Stimulated activated CD8-positive, alpha-beta memory T cell treated with anti-CD3 and anti-CD28 coated beads, Interleukin-4, amount 100 ng/mL, for 24 hours (primary cell): ENCODE measurements at regions not wholly inside any gene's neighbourhood (a gene's known extent, or its start where the extent isn't known, plus 50 kb on each side); places are given as distances from the start of the nearest gene placed in this dataset.

Experiments
- DNase-seq: peaks from one replicate; pipeline ENCODE4 v3.0.0-alpha.2; 2020; ENCODE audit warnings: low read depth

DNA sequence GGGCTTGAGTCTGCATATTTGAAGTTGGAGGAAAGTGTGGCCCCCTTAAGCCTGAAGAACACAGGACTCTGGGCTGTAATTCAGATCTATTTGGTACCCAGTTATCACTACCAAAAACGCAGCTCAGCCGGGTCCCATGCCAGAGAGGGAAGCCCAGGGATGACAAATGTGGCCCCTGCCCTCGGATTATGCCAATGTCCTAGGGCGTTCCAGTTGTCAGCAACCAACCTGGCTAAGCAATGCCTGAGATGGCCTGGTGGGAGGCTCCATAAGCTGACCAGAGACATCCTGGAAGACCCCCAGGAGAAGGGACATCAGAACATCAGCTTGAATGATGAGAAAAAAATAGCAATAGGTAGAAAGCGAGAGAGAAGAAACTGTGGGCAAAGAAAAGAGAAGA is 79.6 kb upstream of the UQCRFS1 start:
- DNase-seq, result no peak

DNA sequence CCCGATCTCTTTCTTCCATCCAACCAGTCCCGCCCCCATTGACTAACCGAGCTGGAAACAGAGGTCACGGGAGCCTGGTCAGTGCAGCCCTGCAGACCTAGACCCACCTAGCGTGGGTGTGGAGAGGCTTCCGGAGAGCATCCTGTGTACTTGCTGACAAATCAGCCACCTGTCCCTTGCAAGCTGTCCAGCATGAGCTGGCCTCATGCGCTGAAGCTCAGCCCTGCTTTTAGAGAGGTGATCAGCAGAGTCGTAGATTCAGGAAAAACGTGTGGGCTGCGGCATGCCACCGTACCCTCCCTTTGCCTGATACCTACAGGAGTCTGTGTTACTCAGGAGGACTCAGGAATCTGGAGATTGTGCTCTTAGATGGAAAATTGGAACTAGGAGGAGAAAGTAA is 80.3 kb upstream of the UQCRFS1 start:
- DNase-seq, result no peak

DNA sequence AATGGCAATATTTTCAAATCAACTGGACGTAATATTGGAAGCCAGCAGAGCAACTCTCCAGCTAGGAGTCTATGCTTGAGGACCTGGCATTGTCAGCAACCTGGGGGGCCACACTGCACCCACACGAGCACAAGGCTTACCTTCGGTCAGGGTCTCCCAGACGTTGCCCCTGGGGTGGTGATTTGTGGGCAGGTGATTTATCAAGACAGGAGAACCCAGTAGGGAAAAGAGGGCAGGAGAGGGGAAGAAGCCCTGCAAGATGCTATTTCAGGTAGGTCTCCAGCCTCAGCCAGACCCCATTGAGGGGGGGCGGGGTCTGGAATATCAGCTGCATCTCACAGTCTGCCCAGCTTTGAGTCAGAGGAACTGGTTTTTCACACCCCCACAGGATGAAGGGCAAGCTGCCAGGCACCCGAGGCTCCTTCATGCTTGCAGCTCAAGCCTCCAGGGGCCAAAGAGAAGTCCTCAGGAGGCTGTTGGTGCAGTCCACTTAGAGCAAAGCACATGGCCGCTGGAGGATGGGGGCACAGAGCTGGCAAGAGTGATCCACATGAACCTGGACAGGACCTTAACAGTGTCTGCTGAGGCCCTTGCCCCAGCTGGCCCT is 80.9 kb upstream of the UQCRFS1 start:
- no peak for DNase-seq

DNA sequence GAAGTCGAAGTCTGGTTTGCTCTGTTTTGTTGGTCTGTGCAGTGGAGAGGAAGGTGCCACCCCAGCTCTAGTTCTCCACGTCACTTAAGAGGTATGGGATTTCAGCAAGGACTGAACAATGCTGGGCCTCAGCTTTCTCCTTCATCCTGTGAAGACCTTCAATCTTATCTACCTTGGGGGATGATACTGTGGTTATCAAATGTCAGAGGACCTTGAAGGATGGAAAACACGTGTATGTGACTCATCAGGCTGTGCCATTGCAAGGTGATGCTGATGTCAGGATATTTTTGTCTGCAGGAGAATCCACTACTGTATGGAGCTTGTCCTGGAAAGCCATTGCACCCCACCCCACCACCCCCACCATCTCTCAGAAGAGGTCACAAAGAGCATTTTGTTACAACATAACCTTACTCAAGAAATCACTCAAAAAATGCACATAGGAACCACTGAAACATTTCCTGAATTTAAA is 81.4 kb upstream of the UQCRFS1 start:
- no peak for DNase-seq

DNA sequence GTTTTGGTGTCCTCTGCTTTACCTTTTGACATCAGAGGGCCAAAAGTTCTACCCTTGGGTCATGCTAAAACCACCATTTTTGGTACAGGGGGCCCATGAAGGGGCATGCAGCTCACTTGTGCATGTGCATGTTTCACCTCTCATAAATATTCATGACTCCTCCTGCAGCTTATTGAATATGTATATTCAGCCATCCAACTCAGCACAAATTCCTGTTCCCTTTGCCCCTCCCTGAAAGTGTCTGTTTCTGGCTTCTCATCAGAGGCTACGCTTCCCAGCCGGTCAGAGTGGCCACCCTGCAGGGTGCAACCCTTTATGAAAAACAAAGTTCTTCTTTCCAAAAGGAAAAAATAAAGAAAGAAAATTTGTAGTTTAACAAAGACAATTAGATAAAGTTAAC is 82.3 kb upstream of the UQCRFS1 start:
- no peak for DNase-seq

DNA sequence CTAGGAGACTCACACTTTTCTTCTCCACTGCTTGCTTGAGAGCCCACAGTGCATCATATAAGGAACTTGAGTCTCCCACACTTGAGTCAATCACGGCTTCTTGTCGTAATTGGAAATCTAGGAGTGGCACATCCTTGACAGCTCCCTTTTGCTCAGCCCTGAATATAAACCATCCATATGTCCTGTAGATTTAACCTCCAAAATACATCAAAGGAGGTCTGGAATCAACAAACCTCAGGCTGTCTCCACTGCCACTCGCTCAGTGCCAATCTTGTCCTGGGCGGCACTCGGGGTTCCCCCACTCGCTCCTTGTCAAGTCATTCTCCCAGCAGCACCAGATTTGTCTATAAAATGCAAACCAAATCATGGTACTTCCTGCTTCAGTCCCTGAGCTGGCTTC is 84.4 kb upstream of the UQCRFS1 start:
- DNase-seq, result no peak

DNA sequence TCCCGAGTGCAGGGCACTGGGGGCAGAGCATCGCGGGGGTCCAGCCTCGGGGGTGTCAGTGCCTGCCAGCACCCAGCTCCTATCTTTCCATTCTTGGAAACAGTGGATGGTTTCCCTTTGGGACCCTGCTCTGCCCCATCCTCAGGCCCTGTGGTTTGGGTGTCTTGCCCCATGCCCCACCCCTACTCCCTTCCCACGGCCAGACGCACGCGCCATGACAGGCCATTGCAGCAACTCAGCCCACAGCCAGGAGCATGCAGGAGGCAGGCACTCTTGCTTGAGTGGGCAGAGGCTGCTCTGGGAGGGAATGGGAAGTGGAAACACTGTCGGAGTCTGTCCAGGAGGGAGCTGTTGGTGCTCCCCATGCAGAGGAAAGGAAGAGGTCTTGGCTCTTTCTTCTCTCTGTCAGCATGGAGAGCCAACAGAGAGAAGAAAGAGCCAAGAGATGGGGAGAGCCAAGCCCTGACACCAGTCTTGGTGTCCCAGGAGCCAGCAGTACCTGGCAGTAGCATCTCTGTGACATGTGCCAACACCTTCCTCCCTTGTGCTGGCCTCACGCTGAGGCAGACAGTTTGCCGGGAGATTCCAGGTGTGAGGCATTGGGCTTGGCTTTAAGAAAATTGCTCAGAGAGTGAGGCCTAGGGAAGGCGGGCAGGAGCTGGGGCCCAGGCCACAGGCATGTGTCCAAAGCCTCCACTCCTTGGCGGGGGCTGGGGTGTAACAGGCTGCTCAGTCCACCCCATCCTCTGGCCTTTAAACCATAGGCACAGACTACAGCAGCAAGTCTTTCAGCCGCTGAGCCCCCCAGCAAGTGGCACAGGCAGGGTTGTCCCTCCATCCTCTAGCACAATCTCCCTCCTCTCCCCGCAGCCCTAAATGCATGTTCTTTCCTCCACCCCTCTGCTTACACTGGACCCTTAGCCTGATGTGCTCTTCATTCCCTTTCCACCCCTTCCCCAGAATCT is 86.7 kb upstream of the UQCRFS1 start:
- DNase-seq, result no peak

DNA sequence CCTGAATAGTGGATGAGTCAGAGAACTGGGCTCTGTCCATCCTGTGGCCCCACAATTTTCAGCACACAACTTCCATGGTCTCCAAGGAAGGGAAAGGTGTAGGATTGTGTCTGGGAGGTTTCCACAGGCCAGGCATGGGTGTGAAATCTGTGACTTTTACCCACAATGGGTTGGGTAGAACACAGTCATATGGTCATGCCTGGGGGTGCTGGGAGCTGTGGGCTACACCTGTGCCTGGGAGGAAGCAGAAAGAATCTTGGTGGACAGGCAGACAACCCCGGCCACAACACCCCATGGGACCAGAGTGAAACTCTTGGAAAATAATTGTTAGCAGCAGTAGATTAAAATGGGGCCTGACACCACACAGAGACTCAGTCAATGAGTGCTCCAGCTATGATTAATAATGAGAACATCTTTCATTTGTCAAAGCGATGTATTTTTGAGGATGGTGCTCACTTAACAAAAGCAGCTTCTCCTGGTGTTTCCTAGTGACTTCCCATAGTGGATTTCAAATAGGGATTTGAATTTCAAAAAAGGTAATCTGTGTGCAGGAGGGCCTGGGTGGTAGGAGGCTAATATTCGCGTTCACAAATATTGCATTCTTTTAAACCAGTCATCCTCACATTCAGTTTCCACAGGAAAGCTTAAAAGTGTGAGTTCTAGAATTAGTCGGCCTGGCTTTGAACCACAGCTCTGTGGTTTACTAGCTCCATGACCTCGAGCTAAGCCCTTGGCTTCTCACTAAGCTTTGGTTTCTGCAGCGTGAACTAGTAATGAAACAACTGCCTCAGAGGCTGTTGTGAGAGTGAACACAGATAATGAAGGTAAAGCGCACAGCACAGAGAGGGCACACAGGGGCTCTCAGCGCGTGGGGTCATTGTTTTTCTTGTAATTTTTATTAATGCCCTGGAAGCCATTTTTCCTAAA is 89.3 kb upstream of the UQCRFS1 start:
- DNase-seq, result no peak

DNA sequence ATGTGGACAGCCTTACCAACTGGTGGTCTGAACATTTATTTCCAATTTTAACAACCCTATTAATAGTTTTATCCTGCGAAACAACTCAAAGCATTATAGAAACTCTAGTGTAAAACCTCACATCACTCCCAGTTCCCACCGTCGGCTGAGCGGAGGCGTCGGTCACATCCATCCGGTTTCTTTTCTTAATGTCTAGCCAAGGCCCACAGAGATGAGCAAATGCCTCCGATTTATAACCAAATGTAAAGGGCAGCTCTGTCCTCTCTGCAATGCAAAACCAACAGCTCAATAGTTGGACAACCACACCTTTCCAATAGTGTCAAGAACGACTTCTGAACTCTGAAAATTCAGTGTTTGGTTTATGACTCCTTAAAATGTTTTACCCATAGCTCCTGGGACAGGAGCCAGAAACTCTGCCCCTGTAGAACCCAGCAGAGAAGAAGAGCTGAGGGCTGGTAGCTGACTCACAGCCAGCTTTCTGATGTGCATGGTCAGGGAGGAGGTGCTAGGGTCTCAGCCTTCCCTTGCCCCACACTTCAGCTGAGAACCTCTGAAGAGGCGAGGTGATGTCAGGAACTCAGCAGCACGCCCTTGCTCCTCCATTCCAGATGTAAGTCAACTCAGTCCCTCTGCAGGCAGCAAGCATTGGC is 90.2 kb upstream of the UQCRFS1 start:
- no peak for DNase-seq

DNA sequence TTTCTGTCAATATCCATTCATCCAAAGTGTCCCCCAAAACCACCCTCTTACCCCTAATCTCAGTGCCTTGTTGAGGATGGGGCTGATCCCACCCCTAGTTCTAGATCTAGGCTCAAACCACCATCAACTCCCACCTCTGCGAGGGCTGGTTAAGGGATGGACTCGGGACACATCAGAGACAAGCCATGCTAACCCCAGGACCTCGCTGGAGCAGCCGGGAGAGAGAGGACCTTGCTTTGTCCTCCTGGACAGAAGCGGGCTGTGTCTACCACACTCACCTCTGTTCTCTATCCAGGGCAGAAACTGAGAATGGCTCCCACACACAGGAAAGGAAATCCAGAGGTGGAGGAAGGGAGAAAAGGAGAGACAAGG is 90.8 kb upstream of the UQCRFS1 start:
- no peak for DNase-seq

DNA sequence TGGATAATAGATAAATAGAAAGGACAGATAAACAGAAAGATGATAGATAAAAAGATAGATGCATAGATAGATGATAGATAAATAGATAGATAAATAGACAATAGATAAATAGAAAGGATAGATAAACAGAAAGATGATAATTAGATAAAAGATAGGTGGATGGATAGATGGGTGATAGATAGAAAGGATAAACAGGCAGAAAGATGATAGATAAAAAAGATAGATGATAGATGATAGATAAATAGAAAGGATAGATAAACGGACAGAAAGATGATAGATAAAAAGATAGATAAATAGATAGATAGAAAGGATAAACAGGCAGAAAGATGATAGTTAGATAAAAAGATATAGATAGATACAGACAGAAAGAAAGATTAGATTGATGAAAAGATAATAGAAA is 92.3 kb upstream of the UQCRFS1 start:
- DNase-seq, result no peak

DNA sequence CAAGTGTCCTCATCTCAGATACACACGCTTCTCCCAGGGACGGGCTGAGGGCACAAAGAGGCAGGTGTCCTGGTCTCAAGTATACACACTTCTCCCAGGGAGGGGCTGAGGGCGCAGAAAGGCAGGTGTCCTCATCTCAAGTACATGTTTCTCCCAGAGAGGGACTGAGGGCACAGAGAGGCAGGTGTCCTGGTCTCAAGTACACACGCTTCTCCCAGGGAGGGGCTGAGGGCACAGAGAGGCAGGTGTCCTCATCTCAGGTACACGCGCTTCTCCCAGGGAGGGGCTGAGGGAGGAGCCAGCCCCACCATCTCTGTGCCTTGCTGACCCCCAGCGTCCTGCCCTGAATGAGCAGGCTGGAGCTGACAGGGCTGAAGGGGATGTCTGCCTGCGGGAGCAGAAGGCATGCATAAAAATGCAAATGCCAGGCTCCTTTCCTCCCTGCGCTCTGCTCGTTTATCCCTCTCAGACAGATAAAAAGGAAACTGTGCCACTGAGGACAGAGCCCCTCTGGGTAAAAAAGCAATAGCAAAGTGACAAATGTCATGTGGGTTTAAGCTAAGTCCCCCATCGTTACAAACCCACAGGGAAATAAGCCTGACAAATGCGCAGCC is 96.1 kb upstream of the UQCRFS1 start:
- no peak for DNase-seq

DNA sequence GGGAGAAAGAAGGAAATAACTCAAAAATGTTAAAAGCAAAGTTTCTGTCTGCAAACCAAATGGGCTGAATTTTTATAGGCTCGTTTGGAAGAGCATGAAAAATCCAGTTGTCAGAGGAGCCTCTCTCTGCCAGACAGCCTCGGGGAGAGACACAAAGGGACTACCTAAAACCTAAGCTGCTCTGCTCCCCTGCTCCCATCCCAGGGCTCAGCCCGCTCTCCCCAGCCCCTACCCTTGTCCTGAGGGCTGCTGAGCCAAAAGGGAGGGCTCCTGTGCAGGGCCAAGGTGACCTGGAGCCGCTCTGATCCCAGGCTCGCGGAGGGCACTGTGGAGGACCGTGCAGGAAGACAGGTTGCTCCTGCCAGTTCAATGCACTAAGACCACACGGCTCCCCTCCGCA is 96.7 kb upstream of the UQCRFS1 start:
- DNase-seq, result no peak

DNA sequence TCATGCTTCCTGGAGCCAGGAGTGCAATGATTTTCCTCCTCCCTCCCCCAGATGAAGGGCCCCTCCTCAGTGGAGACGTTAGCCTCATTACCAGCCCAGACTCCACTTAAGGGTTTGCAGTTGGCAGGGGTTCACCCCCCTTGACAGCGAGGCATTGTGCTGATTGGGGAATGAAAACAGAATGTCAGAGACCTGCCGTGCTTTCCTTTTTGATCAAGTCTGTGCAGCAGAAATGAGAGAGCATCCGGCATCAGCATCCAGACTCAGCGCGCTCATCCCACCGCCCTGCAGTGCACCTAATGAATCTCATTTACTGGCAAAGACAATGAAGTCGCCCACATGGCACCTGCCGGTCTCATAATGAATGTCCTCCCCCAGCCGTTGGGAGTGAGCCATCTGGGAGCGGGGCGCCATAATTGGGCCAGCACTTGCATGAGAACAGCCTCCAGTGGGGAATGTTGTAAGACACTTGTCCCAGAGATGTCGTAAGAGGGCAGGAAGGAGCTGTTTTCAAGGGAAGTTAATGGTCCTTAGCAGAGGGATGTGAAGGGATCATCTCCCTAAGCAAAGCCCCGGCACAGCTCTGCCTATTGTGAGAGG is 98.3 kb upstream of the UQCRFS1 start:
- no peak for DNase-seq

DNA sequence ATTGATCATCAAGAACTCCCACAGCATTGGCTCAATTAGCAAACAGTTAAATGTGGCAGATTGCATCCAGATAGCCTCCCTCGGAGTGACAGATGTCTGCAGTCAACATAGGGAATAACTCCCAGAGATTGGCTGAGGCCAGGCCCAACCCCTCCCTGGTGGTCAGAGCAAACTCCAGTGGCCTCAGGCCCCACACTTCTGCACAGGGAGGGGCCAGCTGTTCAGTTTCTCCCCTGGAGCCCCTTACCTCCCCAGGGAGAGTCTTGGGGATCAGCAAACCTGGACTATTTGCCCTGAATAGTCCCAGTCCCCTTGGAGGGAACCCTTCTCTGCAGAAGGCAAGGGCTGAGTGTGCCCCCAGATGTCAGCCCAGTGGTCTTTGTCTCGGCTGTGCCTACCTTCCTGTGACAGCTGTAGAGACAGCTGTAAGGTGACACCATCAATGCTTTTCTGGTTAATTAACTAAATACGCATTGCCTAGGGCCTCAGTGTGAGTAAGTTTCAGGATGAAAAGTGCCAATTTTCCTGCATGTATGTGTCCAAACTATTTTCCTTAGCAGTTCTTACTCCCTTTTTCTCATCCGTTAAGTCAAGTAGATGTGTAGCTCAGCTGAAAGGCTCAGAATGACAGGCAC is 102.7 kb upstream of the UQCRFS1 start:
- DNase-seq, result no peak

DNA sequence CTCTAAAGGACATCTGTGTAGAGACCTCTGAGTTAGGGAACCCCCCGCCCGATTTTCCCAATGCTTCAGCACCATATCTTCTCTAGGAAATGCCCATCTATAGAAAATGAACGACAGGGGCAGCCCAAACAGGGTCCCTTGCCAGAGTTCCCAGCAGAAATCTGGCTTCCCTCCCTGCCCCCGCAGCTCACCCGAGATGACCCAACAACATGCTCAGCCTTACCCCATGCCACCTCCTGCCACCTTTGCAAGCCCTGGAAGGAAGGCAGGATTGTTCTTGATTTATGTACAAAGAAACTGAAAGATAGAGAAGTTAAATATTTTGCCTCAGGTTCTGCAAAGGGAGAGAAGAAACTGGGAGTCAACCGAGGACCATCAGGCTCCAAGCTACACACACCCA is 105.6 kb upstream of the UQCRFS1 start:
- DNase-seq, result no peak

DNA sequence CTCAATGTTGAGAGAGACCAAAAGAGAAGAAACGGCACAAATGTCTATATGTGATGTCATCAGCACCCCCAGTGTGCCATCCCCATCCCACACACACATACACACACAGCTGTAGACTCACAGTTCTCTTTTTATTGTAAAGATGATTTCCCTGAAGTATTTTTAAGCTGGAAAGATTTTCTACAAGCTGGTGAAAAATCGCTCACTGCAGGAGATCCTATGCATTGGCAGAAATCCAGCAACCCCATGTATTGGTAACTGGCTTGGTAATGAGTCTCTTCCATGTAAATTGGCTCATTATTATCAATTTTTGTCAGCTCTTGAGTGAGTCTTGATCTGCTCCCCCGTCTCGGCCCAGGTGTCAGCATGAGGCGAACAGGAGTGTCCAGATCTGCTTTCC is 107.1 kb upstream of the UQCRFS1 start:
- no peak for DNase-seq

DNA sequence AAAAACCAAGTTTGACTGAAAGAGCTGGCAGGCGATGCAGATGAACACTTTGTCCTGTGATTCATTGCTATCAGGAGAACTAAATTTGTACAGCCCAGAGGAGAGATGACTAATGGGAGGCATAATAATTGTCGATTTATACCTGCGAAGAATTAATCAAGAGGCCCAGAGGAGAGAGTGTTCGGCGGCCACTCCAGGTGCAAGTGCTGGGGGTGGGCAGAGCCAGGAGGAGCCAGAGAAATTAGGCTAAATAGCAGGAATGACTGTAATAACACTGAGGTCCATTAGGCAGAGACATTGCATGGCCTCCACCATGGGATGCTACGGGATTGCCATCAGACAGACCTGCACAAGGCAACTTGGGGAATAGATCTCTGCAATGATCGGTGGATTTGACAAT is 107.7 kb upstream of the UQCRFS1 start:
- DNase-seq, result no peak

DNA sequence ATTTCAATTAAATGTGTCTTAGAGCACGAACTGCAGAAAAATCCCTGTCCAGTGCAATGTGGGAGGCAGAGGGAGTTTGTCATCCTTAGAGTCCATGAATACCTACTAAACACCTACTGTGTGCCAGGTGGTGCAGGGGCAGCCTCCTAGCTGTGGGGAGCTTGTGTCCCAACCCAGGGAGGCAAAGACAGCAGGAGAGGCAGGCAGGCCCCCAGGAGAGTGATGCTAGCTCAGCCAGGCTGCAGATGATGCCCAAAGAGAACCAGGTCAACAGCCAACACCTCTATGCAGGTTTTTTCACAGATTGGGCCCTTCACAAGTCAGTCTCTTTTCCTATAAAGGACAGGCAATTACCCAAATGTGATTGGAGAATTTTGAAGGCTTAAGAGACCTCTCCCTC is 108.2 kb upstream of the UQCRFS1 start:
- no peak for DNase-seq

DNA sequence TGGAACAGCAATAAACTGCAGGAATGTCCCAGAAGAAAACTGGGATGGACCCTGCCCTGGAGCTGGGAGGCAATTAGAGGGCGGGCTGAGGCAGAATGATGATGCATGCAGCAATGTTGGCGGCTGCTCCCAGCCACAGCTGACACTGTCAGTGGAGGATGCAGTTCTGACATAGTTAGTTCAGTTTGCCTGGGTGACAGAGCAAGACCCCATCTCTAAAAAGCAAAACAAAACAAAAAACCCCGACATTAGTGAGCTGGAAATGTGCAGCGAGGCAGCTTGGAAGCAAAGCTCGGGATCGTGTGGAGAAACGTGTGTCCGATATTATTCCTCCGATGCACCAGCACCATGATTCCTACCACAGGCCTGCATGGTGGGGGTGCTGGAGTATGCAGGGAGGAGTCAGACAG is 110.1 kb upstream of the UQCRFS1 start:
- no peak for DNase-seq
